ENCODE measurements at regions not wholly inside any gene's neighbourhood (a gene's known extent, or its start where the extent isn't known, plus 50 kb on each side); places are given as distances from the start of the nearest gene placed in this dataset.

DNA sequence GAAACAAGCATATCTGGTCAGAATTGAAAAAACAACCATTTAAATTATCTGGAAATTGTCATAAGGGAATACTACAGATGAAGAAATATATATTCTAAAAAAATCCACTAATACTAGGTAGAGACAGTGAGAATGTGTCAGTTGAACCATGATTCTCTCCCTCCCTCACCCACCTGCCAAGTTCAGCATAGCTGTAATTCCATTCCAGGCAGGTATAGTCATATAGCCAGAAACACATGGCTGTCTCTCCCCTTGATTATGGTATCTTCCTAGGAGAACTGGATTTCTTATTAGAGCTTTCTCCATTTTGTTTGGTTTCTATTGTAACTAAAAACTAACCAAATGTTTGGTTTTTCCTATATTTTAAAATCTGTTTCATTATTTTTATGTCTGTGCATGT, 509.2 kb downstream of the CDH10 start:
- DNase-seq: no peak
- Histone ChIP-seq H3K4me2 (ENCODE audit: low read depth, low read length) (no peak overlapping the region), H4K8ac (ENCODE audit: low read depth in 2 of 2, low read length in 2 of 2) (no peak overlapping the region), H2AFZ (replicated peaks; ENCODE audit: low read length, poor library complexity) (no peak overlapping the region), H3K18ac (ENCODE audit: low read depth, low read length) (no peak overlapping the region), H3K9me1 (ENCODE audit: insufficient read depth, low read length) (no peaks in the 10 kb centered on the region), H2BK20ac (ENCODE audit: low read depth, low read length) (no peak overlapping the region), H3K56ac (ENCODE audit: extremely low read depth, insufficient read depth, low read length) (no peak overlapping the region), H3K9ac (ENCODE audit: low read depth, low read length) (no peak overlapping the region), H2BK120ac (ENCODE audit: low read depth, low read length) (no peak overlapping the region), H3K79me1 (ENCODE audit: low read depth in 1 of 2, low read length in 2 of 2) (no peaks in the 10 kb centered on the region), H2BK15ac (ENCODE audit: low read depth, low read length) (no peak overlapping the region), H4K91ac (ENCODE audit: insufficient read depth, low read depth, low read length) (no peak overlapping the region), H2AK5ac (ENCODE audit: low read depth, low read length) (no peak overlapping the region), H2BK5ac (ENCODE audit: low read depth, low read length, poor library complexity, severe bottlenecking) (no peak overlapping the region), H2AK9ac (replicated peaks; ENCODE audit: low read depth, low read length, poor library complexity) (no peak overlapping the region), H3K4me1 (ENCODE audit: control insufficient read depth, insufficient read depth, low read length) (no peaks in the 10 kb centered on the region), H3K9me3 (ENCODE audit: control insufficient read depth, insufficient read depth, low read length) (peaks cover 2% of the 10 kb centered on the region; the same call in 1 of the 2 replicates), H4K5ac (ENCODE audit: low read depth, low read length) (no peak overlapping the region), H3K23ac (ENCODE audit: low read depth, low read length) (no peak overlapping the region), H3K27me3 (ENCODE audit: control insufficient read depth, insufficient read depth, low read length) (no peaks in the 10 kb centered on the region), H3K4ac (ENCODE audit: low read depth, low read length) (no peak overlapping the region), H3K27ac (ENCODE audit: insufficient read depth, low read length) (no peak overlapping the region), H3K14ac (replicated peaks; ENCODE audit: low read depth, low read length) (no peak overlapping the region), H3K4me3 (ENCODE audit: insufficient read depth, low read depth, low read length) (no peak overlapping the region), H4K20me1 (ENCODE audit: insufficient read depth, low read length) (no peaks in the 10 kb centered on the region), H3K36me3 (ENCODE audit: control insufficient read depth, insufficient read depth, low read length) (no peaks in the 10 kb centered on the region)
- intact Hi-C loops (cut with micrococcal nuclease): no loop called here
- ATAC-seq (ENCODE audit: low read depth): no peak
- CTCF ChIA-PET: no interaction called here
- in situ Hi-C loops (cut with MboI; ENCODE audit: low sequenced_read_pairs): no loop called here
- no TSS peak for BruUV-seq (replicated peaks)
- dilution Hi-C loops (cut with HindIII; ENCODE audit: low sequenced_read_pairs, unreplicated experiment): no loop called here
- POLR2A ChIA-PET (ENCODE audit: unreplicated experiment): no interaction called here
- TF ChIP-seq MAFK (IDR thresholded peaks at IDR 0.05; ENCODE audit: low read depth, low read length) (no peak), RCOR1 (IDR thresholded peaks at IDR 0.05; ENCODE audit: insufficient replicate concordance, low read length) (no peak), CHD1 (IDR thresholded peaks at IDR 0.05; ENCODE audit: low read depth, low read length) (no peak), SMC3 (IDR thresholded peaks at IDR 0.05; ENCODE audit: low read depth, low read length) (no peak), MXI1 (IDR thresholded peaks at IDR 0.05; ENCODE audit: borderline replicate concordance, low read depth, low read length) (no peak), MAZ (IDR thresholded peaks at IDR 0.05; ENCODE audit: borderline replicate concordance, low read depth, low read length) (no peak), CEBPB (IDR thresholded peaks at IDR 0.05; ENCODE audit: low read depth, low read length) (no peak), RAD21 (IDR thresholded peaks at IDR 0.05; ENCODE audit: low read length) (no peak), BHLHE40 (IDR thresholded peaks at IDR 0.05; ENCODE audit: low read depth, low read length) (no peak), POLR2A (IDR thresholded peaks at IDR 0.05; ENCODE audit: low read depth, low read length) (no peak)
- TF ChIP-seq, protein P1, sequence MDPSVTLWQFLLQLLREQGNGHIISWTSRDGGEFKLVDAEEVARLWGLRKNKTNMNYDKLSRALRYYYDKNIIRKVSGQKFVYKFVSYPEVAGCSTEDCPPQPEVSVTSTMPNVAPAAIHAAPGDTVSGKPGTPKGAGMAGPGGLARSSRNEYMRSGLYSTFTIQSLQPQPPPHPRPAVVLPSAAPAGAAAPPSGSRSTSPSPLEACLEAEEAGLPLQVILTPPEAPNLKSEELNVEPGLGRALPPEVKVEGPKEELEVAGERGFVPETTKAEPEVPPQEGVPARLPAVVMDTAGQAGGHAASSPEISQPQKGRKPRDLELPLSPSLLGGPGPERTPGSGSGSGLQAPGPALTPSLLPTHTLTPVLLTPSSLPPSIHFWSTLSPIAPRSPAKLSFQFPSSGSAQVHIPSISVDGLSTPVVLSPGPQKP (IDR thresholded peaks at IDR 0.05; ENCODE audit: borderline replicate concordance, low read depth, low read length): no peak
- TF ChIP-seq, protein P2, sequence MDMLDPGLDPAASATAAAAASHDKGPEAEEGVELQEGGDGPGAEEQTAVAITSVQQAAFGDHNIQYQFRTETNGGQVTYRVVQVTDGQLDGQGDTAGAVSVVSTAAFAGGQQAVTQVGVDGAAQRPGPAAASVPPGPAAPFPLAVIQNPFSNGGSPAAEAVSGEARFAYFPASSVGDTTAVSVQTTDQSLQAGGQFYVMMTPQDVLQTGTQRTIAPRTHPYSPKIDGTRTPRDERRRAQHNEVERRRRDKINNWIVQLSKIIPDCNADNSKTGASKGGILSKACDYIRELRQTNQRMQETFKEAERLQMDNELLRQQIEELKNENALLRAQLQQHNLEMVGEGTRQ (IDR thresholded peaks at IDR 0.05; ENCODE audit: low read depth, low read length): no peak
- TF ChIP-seq, protein P3, sequence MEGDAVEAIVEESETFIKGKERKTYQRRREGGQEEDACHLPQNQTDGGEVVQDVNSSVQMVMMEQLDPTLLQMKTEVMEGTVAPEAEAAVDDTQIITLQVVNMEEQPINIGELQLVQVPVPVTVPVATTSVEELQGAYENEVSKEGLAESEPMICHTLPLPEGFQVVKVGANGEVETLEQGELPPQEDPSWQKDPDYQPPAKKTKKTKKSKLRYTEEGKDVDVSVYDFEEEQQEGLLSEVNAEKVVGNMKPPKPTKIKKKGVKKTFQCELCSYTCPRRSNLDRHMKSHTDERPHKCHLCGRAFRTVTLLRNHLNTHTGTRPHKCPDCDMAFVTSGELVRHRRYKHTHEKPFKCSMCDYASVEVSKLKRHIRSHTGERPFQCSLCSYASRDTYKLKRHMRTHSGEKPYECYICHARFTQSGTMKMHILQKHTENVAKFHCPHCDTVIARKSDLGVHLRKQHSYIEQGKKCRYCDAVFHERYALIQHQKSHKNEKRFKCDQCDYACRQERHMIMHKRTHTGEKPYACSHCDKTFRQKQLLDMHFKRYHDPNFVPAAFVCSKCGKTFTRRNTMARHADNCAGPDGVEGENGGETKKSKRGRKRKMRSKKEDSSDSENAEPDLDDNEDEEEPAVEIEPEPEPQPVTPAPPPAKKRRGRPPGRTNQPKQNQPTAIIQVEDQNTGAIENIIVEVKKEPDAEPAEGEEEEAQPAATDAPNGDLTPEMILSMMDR (conservative IDR thresholded peaks at IDR 0.05; ENCODE audit: low read depth, low read length): no peak

Data from IMR-90 (cell line).